ENCODE measurements at regions not wholly inside any gene's neighbourhood (a gene's known extent, or its start where the extent isn't known, plus 50 kb on each side); places are given as distances from the start of the nearest gene placed in this dataset.

DNA sequence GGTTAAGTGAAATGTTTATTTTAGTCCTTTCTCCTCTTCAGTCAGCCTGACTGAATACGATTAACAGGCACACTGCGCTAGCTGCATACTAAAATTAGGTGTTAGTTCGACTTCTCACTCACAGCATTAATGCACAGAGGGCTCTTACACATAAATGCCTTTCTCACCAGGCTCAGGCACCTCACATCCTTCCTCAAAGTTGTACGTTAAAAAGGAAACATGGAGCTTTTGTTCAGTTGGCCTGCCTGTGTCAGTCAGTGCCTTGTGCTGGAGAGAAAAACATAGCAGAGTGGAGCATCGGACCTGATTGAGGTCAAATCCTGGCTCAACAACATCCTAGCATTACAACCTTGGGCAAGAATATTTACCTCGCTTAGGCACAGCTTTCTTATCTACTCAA is 236.0 kb upstream of the ZNF462 start:
- H3K36me3 Mint-ChIP-seq (ENCODE audit: unreplicated experiment), result no peaks in the 10 kb centered on the region
- H3K27ac Mint-ChIP-seq (ENCODE audit: unreplicated experiment), result no peak overlapping the region
- no peaks in the 10 kb centered on the region for H3K9me3 Mint-ChIP-seq (ENCODE audit: unreplicated experiment)
- DNase-seq (ENCODE audit: extremely low spot score, unreplicated experiment), result no peak
- H3K4me1 Mint-ChIP-seq (ENCODE audit: unreplicated experiment), result peaks cover 5% of the 10 kb centered on the region
- no peak for TF ChIP-seq CTCF (IDR thresholded peaks at IDR 0.05)
- H3K27me3 Mint-ChIP-seq (ENCODE audit: unreplicated experiment), result no peaks in the 10 kb centered on the region
- no peak overlapping the region for H3K4me3 Mint-ChIP-seq (ENCODE audit: unreplicated experiment)

DNA sequence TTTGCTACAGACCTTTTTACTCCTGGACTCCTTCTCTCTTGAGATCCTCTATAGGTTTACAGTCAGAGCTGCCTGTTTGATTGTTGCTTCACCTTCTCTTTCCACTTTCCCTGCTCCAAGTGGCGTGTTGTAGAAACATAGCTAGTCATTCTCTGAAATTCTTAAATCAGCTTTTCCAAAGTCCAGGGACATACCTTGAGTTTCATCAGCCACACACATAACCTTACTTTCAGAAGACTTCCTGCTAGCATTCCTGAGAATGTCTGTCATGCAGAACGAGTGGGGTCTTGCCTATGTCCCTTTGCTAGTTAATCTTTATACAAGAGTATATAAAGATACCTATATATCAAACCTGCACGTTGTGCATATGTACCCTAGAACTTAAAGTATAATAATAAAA is 230.3 kb upstream of the ZNF462 start:
- TF ChIP-seq CTCF (IDR thresholded peaks at IDR 0.05), result no peak
- Mint-ChIP-seq H3K9me3 (ENCODE audit: unreplicated experiment) (no peaks in the 10 kb centered on the region), H3K4me3 (ENCODE audit: unreplicated experiment) (no peak overlapping the region), H3K4me1 (ENCODE audit: unreplicated experiment) (no peaks in the 10 kb centered on the region), H3K27me3 (ENCODE audit: unreplicated experiment) (no peaks in the 10 kb centered on the region), H3K27ac (ENCODE audit: unreplicated experiment) (no peak overlapping the region), H3K36me3 (ENCODE audit: unreplicated experiment) (no peaks in the 10 kb centered on the region)
- DNase-seq (ENCODE audit: extremely low spot score, unreplicated experiment), result no peak

DNA sequence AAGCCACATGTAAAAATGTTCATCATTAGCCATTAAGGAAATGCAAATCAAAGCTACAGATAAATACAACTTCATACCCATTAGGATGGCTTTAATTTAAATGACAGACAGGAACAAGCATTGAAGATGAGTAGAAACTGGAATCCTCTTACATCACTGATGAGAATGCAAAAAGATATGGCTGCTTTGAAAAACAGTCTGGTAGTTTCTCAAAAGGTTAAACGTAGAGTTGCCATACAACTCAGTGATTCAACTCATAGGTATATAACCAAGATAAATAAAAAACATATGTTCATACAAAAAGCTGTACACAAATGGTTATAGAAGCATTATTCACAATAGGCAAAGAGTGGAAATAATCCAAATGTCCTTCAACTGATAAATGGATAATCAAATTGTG is 228.8 kb upstream of the ZNF462 start:
- H3K36me3 Mint-ChIP-seq (ENCODE audit: unreplicated experiment), result no peaks in the 10 kb centered on the region
- H3K4me3 Mint-ChIP-seq (ENCODE audit: unreplicated experiment), result no peak overlapping the region
- H3K9me3 Mint-ChIP-seq (ENCODE audit: unreplicated experiment), result no peaks in the 10 kb centered on the region
- no peak for DNase-seq (ENCODE audit: extremely low spot score, unreplicated experiment)
- no peak for TF ChIP-seq CTCF (IDR thresholded peaks at IDR 0.05)
- H3K27ac Mint-ChIP-seq (ENCODE audit: unreplicated experiment), result no peak overlapping the region
- no peaks in the 10 kb centered on the region for H3K27me3 Mint-ChIP-seq (ENCODE audit: unreplicated experiment)
- H3K4me1 Mint-ChIP-seq (ENCODE audit: unreplicated experiment), result no peaks in the 10 kb centered on the region

DNA sequence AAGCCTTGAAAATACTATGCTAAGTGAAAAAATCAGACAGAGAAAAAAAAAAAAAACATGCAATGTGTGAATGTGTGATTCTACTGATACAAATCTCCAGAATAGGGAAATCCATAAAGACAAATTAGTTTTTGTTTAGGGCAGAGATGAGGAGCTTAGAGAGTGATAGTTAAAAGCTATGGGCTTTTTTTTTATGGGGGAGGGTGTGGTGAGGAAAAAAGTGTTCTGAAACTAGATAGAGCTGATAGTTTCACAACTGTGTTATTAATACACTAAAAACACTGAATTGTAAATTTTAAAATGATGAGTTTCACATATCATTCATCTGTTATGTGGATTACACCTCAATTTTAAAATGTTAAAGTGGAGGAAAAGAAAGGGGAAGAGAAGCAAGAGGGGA is 228.3 kb upstream of the ZNF462 start:
- Mint-ChIP-seq H3K4me1 (ENCODE audit: unreplicated experiment) (no peaks in the 10 kb centered on the region), H3K4me3 (ENCODE audit: unreplicated experiment) (no peak overlapping the region), H3K27ac (ENCODE audit: unreplicated experiment) (no peak overlapping the region), H3K36me3 (ENCODE audit: unreplicated experiment) (no peaks in the 10 kb centered on the region), H3K9me3 (ENCODE audit: unreplicated experiment) (no peaks in the 10 kb centered on the region), H3K27me3 (ENCODE audit: unreplicated experiment) (no peaks in the 10 kb centered on the region)
- no peak for DNase-seq (ENCODE audit: extremely low spot score, unreplicated experiment)
- no peak for TF ChIP-seq CTCF (IDR thresholded peaks at IDR 0.05)

DNA sequence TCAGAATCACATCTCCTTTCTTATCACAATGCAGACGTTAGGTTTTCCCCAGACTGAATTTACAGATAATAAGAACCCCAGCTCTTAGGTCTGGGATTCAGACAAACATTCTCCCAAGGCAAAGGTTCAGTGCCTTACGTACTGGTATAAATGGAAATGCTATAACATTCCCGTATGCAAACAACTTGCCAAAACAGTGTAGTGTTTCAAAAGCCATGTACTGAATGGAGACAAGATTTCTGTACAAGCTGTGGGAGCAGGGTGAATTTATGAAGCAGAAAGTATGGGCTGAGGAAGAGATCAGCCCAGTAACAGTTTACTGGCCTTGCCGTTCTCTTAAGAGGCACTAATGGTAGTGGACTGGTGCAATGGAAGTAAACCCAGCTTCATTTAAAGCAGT is 225.5 kb upstream of the ZNF462 start:
- H3K36me3 Mint-ChIP-seq (ENCODE audit: unreplicated experiment), result no peaks in the 10 kb centered on the region
- DNase-seq (ENCODE audit: extremely low spot score, unreplicated experiment), result no peak
- peaks cover 4% of the 10 kb centered on the region for H3K4me1 Mint-ChIP-seq (ENCODE audit: unreplicated experiment)
- no peak overlapping the region for H3K4me3 Mint-ChIP-seq (ENCODE audit: unreplicated experiment)
- H3K27me3 Mint-ChIP-seq (ENCODE audit: unreplicated experiment), result no peaks in the 10 kb centered on the region
- no peak overlapping the region for H3K27ac Mint-ChIP-seq (ENCODE audit: unreplicated experiment)
- H3K9me3 Mint-ChIP-seq (ENCODE audit: unreplicated experiment), result no peaks in the 10 kb centered on the region
- TF ChIP-seq CTCF (IDR thresholded peaks at IDR 0.05), result no peak

All from osteocyte (in vitro differentiated cells).